HG02870 (cell line): ENCODE measurements at regions not wholly inside any gene's neighbourhood (a gene's known extent, or its start where the extent isn't known, plus 50 kb on each side); places are given as distances from the start of the nearest gene placed in this dataset.

Source experiments
- ATAC-seq: cut with Tn5 transposase; IDR thresholded peaks from one replicate; pipeline ENCODE4 v1.9.1; 2021; ENCODE audit warnings: mild to moderate bottlenecking, moderate library complexity; ENCODE audit not compliant: unreplicated experiment

GRCh38 chr3:177590826-177591225 is 393.5 kb upstream of the TBL1XR1 start:
- no peak for ATAC-seq

DNA sequence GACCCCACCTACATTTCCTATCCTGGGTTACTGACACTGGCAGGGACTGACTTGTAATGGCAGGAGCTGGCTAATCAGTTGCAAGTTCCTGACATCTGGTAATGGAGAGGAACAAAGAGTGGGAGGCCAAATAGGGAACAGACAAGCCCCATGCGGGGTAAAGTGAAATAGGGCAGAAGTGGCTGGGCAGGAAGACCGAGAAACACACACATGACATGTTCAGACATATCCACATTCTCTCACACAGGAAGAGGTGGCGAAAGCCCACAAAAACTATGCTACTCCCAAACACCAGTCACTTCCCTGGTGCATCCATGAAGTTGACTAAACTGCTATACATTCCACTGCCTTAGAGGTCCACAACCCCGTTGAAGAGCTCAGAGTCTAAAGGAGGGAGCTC is 394.1 kb upstream of the TBL1XR1 start:
- peak; percentile 74 for ATAC-seq

DNA sequence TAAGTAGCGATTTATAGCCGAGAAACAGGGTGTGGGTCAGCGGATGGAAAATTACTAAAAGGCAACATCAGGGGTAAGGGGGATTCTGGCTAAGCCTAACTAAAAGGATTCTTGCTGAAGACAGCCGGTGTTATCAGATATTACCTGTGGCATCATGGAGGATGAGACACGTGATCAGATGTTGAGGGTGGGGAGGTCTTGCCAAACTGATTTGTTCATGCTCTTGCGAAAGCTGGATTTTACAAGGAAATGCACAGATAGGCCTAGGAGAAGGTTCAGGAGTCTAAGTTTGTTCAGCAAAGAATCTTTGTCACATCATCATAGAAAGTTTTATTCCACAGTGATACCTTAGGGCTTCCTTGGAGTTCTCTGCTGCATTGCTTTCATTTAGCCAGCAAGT is 396.8 kb upstream of the TBL1XR1 start:
- ATAC-seq = no peak

DNA sequence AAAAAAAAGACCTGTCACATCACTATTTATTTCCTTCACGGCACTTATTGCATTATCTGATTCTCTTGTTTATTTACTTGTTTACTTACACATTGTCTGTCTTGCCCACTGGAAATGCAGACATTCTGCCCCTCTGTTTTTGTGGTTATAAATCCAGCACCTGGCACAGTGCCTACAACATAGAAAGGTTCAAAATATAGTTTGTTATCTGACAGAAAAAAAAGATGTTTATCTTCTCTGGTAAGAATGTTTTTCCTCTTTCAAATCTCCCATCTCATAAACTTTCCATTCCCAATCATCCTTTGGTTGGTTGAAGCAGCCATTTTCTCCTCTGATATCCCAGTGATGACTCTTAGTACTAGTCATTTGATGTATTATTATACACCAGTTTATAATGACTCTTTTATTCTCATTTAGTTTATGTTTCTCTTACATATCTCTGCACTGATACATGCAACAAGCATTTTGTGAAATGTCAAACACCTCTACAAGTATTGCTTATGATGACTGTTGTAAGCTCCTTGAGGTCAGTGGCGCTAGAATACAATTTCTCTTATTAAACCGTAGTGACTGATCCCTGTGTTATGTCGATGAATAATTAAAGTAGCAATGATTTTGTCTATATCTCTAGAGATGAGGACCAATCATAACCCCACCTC is 398.4 kb upstream of the TBL1XR1 start:
- ATAC-seq = no peak

GRCh38 chr3:177596248-177596815 is 399.1 kb upstream of the TBL1XR1 start:
- no peak for ATAC-seq

DNA sequence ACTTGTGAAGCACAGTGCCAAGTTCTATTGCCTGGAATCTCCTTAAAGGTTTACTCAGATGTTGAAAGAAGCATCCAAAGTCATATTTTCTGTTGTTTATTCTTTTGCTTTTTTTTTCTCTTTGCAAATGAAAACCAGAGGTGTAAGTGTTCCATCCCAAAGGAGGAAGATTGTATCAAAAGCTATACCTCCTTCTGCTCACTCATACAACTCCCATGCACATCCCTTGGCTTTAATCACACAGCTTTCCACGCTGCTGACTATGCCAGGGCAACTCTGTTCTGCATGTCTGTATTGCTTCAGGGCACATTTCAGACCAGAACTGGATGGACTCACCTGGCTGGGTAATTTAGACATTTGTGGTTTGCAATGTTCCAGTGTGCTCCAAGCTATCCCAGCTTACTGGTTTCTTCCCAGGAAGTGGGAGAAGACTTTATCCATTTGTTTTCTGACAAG is 399.6 kb upstream of the TBL1XR1 start:
- ATAC-seq = no peak

DNA sequence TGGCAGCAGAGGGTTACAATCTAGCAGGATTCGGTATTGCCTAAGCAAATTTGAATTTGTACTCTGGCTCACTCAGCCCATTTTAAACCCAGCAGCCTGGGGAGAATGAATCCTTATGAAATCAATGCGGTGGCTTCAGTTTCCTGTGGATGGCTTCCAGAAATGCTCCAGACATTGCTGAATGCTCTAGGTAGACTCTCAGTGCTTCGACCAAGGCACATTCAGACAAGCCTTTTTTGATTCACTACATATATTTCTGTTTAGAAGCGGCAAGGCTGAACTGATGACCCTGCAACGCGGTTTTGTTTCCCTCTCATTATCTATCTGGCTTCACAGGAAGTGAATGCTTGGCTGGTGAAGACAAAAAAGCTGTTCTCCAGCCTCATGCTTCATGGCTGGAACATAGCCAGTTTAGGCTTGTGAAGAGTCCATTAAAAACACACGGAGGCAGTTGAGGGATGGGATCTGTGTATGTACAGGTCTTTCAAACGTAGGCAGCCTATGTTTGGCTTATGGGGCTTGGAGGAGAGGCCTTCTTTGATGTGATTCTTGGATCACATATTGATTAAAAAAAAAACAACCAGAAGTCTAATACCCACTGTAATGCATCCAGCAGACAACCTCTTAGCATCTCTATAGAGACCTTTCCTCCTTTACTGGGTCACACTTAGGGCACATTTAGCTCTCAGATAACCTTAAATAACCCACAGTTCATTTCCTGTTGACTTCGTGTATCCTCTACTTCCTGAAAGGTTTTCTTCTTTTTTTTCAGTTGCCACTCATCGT is 400.2 kb upstream of the TBL1XR1 start:
- ATAC-seq = peak; percentile 77

GRCh38 chr3:177598097-177598833 is 401.0 kb upstream of the TBL1XR1 start:
- ATAC-seq = no peak

- ATAC-seq = no peak
These were observed 402.0 kb upstream of the TBL1XR1 start for GRCh38 chr3:177599326-177599725.

- ATAC-seq = no peak
These were observed 402.6 kb upstream of the TBL1XR1 start for GRCh38 chr3:177599837-177600236.

DNA sequence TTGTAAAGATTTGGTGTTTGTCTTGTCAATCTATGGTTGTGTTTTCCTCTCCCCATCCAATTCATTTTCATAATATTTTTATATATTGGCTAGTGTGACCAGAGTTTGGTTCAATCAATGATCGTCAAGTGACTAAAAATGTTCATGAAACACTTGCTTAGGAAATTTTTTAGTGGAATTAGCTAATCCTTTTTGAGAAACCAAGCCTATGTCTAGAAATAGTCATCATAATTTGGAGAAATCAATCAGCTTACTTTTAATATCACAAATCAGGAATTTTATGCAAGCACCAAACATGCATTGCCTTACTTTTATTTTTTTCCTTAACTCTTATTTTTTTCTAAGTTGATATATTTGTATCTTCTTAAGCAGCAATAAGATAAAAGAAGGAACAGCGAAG is 403.1 kb upstream of the TBL1XR1 start:
- ATAC-seq = no peak

GRCh38 chr3:177601152-177601551 is 403.9 kb upstream of the TBL1XR1 start:
- no peak for ATAC-seq

DNA sequence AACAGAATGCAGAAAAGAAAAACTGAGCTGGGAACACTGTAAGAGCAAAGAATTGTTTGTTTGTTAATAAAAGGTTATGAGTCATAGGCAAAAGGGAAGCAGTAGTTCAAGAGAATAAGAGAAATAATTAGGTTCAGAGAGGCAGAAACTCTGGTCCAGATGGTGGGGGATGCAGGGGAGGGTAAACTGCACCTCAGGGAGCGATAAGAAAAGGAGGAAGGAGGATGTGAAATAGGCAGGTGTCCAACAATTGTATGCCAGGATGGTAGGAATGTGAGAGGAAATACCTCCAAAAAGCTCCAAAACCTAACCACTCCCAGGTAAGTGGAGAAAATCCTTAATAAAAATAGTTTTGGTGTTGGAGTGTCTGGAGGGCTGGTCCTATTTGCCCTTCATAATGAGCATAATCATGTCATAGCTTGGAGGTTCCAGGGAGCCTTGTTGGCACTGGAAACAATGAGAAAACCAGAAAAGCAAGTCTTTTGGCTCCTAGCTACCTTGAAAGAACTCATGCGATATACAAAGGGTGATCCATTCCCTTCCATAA is 405.4 kb upstream of the TBL1XR1 start:
- no peak for ATAC-seq

DNA sequence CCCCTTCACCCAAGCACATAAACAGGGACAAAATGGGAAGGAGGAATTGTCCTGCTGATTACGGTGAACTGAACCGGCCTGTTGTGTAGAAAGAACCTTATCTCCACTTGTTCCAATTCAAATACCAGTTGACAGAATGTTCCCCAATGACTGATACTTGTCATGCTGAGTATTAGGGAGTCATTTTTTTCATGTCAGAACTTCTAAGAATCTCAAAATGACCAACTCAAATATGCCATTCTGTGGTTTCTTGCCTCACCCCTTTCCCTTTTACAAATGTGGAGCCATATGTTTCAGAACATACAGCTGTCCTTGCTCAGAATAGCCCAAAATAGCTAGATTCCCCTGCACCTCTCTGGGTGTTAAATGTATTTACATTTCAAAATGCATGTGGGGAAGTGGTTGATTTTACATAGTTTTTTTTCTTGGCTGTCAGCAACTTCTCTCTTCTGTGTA is 405.9 kb upstream of the TBL1XR1 start:
- ATAC-seq = peak; percentile 80

GRCh38 chr3:177604181-177604580 is 406.9 kb upstream of the TBL1XR1 start:
- no peak for ATAC-seq

- ATAC-seq = no peak
These were observed 409.6 kb upstream of the TBL1XR1 start for GRCh38 chr3:177606891-177607290.

GRCh38 chr3:177607589-177607988 is 410.3 kb upstream of the TBL1XR1 start:
- ATAC-seq = no peak

DNA sequence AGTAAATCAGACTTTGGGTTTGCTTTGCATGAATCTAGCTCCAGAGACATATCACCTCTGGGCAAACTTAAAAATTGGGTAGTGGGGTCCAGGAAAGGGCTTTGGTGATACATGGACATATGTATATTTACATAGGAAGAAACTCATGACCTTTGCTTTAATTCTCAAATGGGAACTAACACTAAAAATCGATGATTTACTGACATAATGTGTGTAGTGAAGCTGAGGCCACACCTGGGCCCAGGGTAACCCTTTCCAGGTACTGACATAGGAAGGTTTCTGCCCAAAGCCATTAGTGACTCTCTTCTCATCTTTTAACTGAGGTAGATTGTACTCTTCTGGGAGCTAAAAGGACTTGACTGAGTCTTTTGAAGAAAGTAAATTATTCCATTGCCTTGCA is 411.2 kb upstream of the TBL1XR1 start:
- no peak for ATAC-seq

- no peak for ATAC-seq
These were observed 412.3 kb upstream of the TBL1XR1 start for GRCh38 chr3:177609613-177610012.

- no peak for ATAC-seq
These were observed 413.0 kb upstream of the TBL1XR1 start for GRCh38 chr3:177610262-177610661.
